H9 (cell line): ENCODE measurements at regions not wholly inside any gene's neighbourhood (a gene's known extent, or its start where the extent isn't known, plus 50 kb on each side); places are given as distances from the start of the nearest gene placed in this dataset.

ENCODE experiments used
- DNase-seq: peaks from one replicate; pipeline ENCODE4 v3.0.0-alpha.2; 2017
- H2AFZ ChIP-seq: one replicate; pipeline ENCODE4 v1.6.1; 2013; ENCODE audit warnings: mild to moderate bottlenecking, low read length, control low read depth, moderate library complexity
- H2AK5ac ChIP-seq: 2 replicates; pipeline ENCODE4 v1.6.1; 2013; ENCODE audit warnings: low read length, control low read depth, mixed read lengths; ENCODE audit not compliant: insufficient read length
- H2BK120ac ChIP-seq: one replicate; pipeline ENCODE4 v1.6.1; 2013; ENCODE audit warnings: low read depth, mild to moderate bottlenecking, low read length, control low read depth, inconsistent platforms; ENCODE audit not compliant: poor library complexity, severe bottlenecking
- H2BK12ac ChIP-seq: 2 replicates; pipeline ENCODE4 v1.6.1; 2013; ENCODE audit warnings: low read length, control low read depth, mixed read lengths, low read depth; ENCODE audit not compliant: insufficient read length
- H2BK15ac ChIP-seq: 2 replicates; pipeline ENCODE4 v1.6.1; 2013; ENCODE audit warnings: low read depth, low read length, control low read depth
- H2BK20ac ChIP-seq: one replicate; pipeline ENCODE4 v1.6.1; 2013; ENCODE audit warnings: low read depth, mild to moderate bottlenecking, low read length, control low read depth, inconsistent platforms; ENCODE audit not compliant: poor library complexity, severe bottlenecking
- H2BK5ac ChIP-seq: 2 replicates; pipeline ENCODE4 v1.6.1; 2013; ENCODE audit warnings: low read length, control low read depth, mixed read lengths; ENCODE audit not compliant: insufficient read length
- H3K14ac ChIP-seq: 2 replicates; pipeline ENCODE4 v1.6.1; 2013; ENCODE audit warnings: low read length, control low read depth; ENCODE audit not compliant: insufficient read depth
- H3K18ac ChIP-seq: 2 replicates; pipeline ENCODE4 v1.6.1; 2013; ENCODE audit warnings: low read depth, mild to moderate bottlenecking, mixed read lengths, low read length, control low read depth; ENCODE audit not compliant: insufficient read length
- H3K23ac ChIP-seq: 2 replicates; pipeline ENCODE4 v1.6.1; 2013; ENCODE audit warnings: low read length, control low read depth, mixed read lengths, low read depth; ENCODE audit not compliant: insufficient read length
- H3K23me2 ChIP-seq: 2 replicates; pipeline ENCODE4 v1.6.1; 2013; ENCODE audit warnings: low read depth, mild to moderate bottlenecking, mixed read lengths, low read length, control low read depth; ENCODE audit not compliant: insufficient read length, poor library complexity, severe bottlenecking
- H3K27ac ChIP-seq: 2 replicates; pipeline ENCODE4 v1.5.1; 2013; ENCODE audit warnings: low read length, control low read depth, mixed read lengths, low read depth; ENCODE audit not compliant: insufficient read length
- H3K27me3 ChIP-seq: 2 replicates; pipeline ENCODE4 v1.6.1; 2013; ENCODE audit warnings: low read length, control low read depth, inconsistent platforms; ENCODE audit not compliant: insufficient read depth
- H3K4ac ChIP-seq: 2 replicates; pipeline ENCODE4 v1.6.1; 2013; ENCODE audit warnings: low read depth, mild to moderate bottlenecking, control low read depth, inconsistent platforms, low read length, moderate library complexity
- H3K4me1 ChIP-seq: 2 replicates; pipeline ENCODE4 v1.6.1; 2013; ENCODE audit warnings: low read length, control low read depth, inconsistent platforms; ENCODE audit not compliant: insufficient read depth
- H3K4me2 ChIP-seq: 2 replicates; pipeline ENCODE4 v1.6.1; 2013; ENCODE audit warnings: low read length, control low read depth, mixed read lengths; ENCODE audit not compliant: insufficient read length, insufficient read depth
- H3K56ac ChIP-seq: 2 replicates; pipeline ENCODE4 v1.6.1; 2013; ENCODE audit warnings: low read depth, mild to moderate bottlenecking, mixed read lengths, low read length, control low read depth; ENCODE audit not compliant: insufficient read length
- H3K79me1 ChIP-seq: 2 replicates; pipeline ENCODE4 v1.6.1; 2013; ENCODE audit warnings: low read depth, mild to moderate bottlenecking, moderate library complexity, low read length, control low read depth, inconsistent platforms; ENCODE audit not compliant: insufficient read depth, poor library complexity, severe bottlenecking
- H3K79me2 ChIP-seq: 2 replicates; pipeline ENCODE4 v1.6.1; 2013; ENCODE audit warnings: low read length, control low read depth, inconsistent platforms; ENCODE audit not compliant: insufficient read depth
- H3K9ac ChIP-seq: 2 replicates; pipeline ENCODE4 v1.6.1; 2013; ENCODE audit warnings: low read length, control low read depth, mixed read lengths; ENCODE audit not compliant: insufficient read length; ENCODE audit errors: extremely low read depth
- H3K9me3 ChIP-seq: one replicate; pipeline ENCODE4 v1.6.1; 2013; ENCODE audit warnings: low read depth, low read length, inconsistent platforms; ENCODE audit not compliant: control insufficient read depth
- H3T11ph ChIP-seq: one replicate; pipeline ENCODE4 v1.6.1; 2013; ENCODE audit warnings: mild to moderate bottlenecking, low read length, control low read depth, inconsistent platforms
- H4K20me1 ChIP-seq: one replicate; pipeline ENCODE4 v1.6.1; 2013; ENCODE audit not compliant: control insufficient read depth, insufficient read length, insufficient read depth
- H4K5ac ChIP-seq: 2 replicates; pipeline ENCODE4 v1.6.1; 2013; ENCODE audit warnings: low read depth, mild to moderate bottlenecking, mixed read lengths, low read length, control low read depth; ENCODE audit not compliant: insufficient read length
- H4K8ac ChIP-seq: replicated peaks from 2 replicates; pipeline ENCODE4 v1.6.1; 2013; ENCODE audit warnings: low read length, control low read depth, mixed read lengths, low read depth; ENCODE audit not compliant: insufficient read length
- H4K91ac ChIP-seq: 2 replicates; pipeline ENCODE4 v1.6.1; 2013; ENCODE audit warnings: low read depth, mild to moderate bottlenecking, moderate library complexity, mixed read lengths, low read length, control low read depth; ENCODE audit not compliant: insufficient read length
- H3K27ac Mint-ChIP-seq, 3 experiments: 2 replicates in 2 of 3; 3 replicates in 1 of 3; pipeline ENCODE4 v1.8.0; 2020 to 2021; ENCODE audit warnings: mixed read lengths in 3 of 3, mild to moderate bottlenecking in 1 of 3, moderate library complexity in 1 of 3
- H3K27me3 Mint-ChIP-seq: 2 replicates; pipeline ENCODE4 v1.8.0; 2021; ENCODE audit warnings: low read depth, mild to moderate bottlenecking, moderate library complexity, mixed read lengths
- H3K36me3 Mint-ChIP-seq, 3 experiments: 2 replicates in 2 of 3; 3 replicates in 1 of 3; pipeline ENCODE4 v1.8.0; 2020 to 2021; ENCODE audit warnings: low read depth in 3 of 3, mixed read lengths in 3 of 3; ENCODE audit not compliant: insufficient read depth in 1 of 3
- H3K4me1 Mint-ChIP-seq, 2 experiments: 2 replicates each; pipeline ENCODE4 v1.8.0; 2020; ENCODE audit warnings: mixed read lengths in 2 of 2
- H3K4me3 Mint-ChIP-seq, 2 experiments: 2 replicates in 1 of 2; 3 replicates in 1 of 2; pipeline ENCODE4 v1.8.0; 2020 to 2021; ENCODE audit warnings: mild to moderate bottlenecking in 2 of 2, mixed read lengths in 2 of 2, moderate library complexity in 1 of 2
- H3K9me3 Mint-ChIP-seq, 2 experiments: 2 replicates in 1 of 2; 3 replicates in 1 of 2; pipeline ENCODE4 v1.8.0; 2020; ENCODE audit warnings: mild to moderate bottlenecking in 2 of 2, mixed read lengths in 2 of 2, moderate library complexity in 1 of 2
- CTCF ChIP-seq: fragments of 200-600 bp; sonication (generic); conservative IDR thresholded peaks from 3 replicates; pipeline ENCODE4 v1.8.0; 2021; ENCODE audit warnings: antibody characterized with exemption, mild to moderate bottlenecking
- WGBS: extraction: QIAGEN DNeasy Blood & Tissue Kit; methylation state at CpG from one replicate; pipeline ENCODE4 v1.1.7; 2013; ENCODE audit warnings: missing lambda C conversion rate, low lambda C conversion rate, mixed read lengths; ENCODE audit not compliant: insufficient read length; ENCODE audit errors: extremely low coverage; 5-methylcytosine and 5-hydroxymethylcytosine counted together

- no peaks in the 10 kb centered on the region for H3K4me1 ChIP-seq
- no peak overlapping the region for H2BK12ac ChIP-seq
- H3K4ac ChIP-seq, result no peak overlapping the region
- H3K27me3 Mint-ChIP-seq, result no peaks in the 10 kb centered on the region
- H3K4me1 Mint-ChIP-seq, result no peaks in the 10 kb centered on the region
- no peaks in the 10 kb centered on the region for H3K79me1 ChIP-seq
- H2AK5ac ChIP-seq, result no peak overlapping the region
- H2BK5ac ChIP-seq, result no peak overlapping the region
- H2BK120ac ChIP-seq, result no peak overlapping the region
- DNase-seq, result no peak
- WGBS, result no CpG with 5 or more reads among the region's 9 CpGs
- no peak overlapping the region for H2BK15ac ChIP-seq
- no peak overlapping the region for H3K27ac ChIP-seq
- no peaks in the 10 kb centered on the region for H3K79me2 ChIP-seq
- H3K9me3 Mint-ChIP-seq, result no peaks in the 10 kb centered on the region; a peak in 1 of 5 replicates
- H3K27ac Mint-ChIP-seq, result peak overlapping the region in 1 of 3 experiments; percentile 38; a peak in 1 of 7 replicates
- H3K23ac ChIP-seq, result no peak overlapping the region
- no peak overlapping the region for H3K56ac ChIP-seq
- no peaks in the 10 kb centered on the region for H3K36me3 Mint-ChIP-seq
- H2AFZ ChIP-seq, result no peak overlapping the region
- no peaks in the 10 kb centered on the region for H4K20me1 ChIP-seq
- H3K14ac ChIP-seq, result no peak overlapping the region
- H4K91ac ChIP-seq, result no peak overlapping the region
- TF ChIP-seq CTCF, result no peak
- no peak overlapping the region for H2BK20ac ChIP-seq
- no peak overlapping the region for H3K9ac ChIP-seq
- H3K9me3 ChIP-seq, result no peaks in the 10 kb centered on the region
- no peak overlapping the region for H3K4me3 Mint-ChIP-seq
- no peak overlapping the region for H4K8ac ChIP-seq
- H4K5ac ChIP-seq, result no peak overlapping the region
- no peaks in the 10 kb centered on the region for H3K27me3 ChIP-seq
- no peak overlapping the region for H3K18ac ChIP-seq
- no peak overlapping the region for H3K4me2 ChIP-seq
- H3T11ph ChIP-seq, result no peak overlapping the region
- H3K23me2 ChIP-seq, result no peaks in the 10 kb centered on the region
Measured at GRCh38 chr20:7352165-7352564, 584.7 kb downstream of the BMP2 start.
